ENCODE measurements at regions not wholly inside any gene's neighbourhood (a gene's known extent, or its start where the extent isn't known, plus 50 kb on each side); places are given as distances from the start of the nearest gene placed in this dataset.

DNA sequence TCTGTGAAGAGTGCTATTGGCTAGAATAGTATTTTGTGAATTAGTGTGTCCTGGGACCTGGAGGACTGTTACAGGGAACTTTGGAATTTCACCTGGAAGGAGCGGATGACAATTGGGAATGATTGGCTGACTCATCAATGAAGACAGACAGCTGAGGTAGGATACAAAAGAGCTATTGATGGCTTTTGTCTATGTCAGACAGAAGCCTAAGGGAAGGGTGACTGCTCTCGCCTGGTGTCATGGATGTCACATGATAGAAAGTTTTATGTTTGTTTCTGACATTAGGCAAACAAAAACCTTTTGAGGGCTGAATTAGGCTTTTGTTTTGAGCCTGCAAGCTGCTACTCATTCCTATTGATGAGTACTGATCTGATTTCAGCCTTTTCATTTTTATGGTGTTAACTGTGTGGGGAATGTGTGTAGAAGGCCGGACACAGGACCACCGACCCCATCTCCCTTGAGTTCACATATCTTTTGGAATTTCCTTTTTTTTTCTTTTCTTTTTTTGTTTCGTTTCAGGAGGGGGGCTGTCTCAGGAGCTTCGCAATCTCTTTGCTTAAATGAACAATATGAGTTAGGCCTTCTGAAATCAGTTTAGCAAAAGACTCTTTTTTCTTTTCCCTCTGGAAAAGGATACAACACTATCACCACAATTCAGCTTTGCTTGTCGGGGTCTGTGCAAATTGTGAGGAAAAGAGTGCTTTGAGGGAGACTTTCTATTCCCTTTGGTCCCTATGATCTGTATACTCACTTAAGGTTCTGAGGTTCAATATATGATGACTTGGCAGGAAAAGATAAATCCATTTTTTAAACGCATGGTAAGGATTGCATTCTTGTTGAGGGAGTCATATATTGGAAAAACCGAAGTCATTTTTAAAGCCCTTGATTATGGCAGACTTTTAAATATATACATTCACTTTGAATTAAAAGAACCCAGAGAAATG lies 207.9 kb upstream of the FIGN start:
- TF ChIP-seq, protein P1, sequence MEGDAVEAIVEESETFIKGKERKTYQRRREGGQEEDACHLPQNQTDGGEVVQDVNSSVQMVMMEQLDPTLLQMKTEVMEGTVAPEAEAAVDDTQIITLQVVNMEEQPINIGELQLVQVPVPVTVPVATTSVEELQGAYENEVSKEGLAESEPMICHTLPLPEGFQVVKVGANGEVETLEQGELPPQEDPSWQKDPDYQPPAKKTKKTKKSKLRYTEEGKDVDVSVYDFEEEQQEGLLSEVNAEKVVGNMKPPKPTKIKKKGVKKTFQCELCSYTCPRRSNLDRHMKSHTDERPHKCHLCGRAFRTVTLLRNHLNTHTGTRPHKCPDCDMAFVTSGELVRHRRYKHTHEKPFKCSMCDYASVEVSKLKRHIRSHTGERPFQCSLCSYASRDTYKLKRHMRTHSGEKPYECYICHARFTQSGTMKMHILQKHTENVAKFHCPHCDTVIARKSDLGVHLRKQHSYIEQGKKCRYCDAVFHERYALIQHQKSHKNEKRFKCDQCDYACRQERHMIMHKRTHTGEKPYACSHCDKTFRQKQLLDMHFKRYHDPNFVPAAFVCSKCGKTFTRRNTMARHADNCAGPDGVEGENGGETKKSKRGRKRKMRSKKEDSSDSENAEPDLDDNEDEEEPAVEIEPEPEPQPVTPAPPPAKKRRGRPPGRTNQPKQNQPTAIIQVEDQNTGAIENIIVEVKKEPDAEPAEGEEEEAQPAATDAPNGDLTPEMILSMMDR (IDR thresholded peaks at IDR 0.05; ENCODE audit: low read depth, low read length) = no peak
- no peak for TF ChIP-seq EZH2phosphoT487 (IDR thresholded peaks at IDR 0.05; ENCODE audit: low read depth)
